ENCODE measurements at regions not wholly inside any gene's neighbourhood (a gene's known extent, or its start where the extent isn't known, plus 50 kb on each side); places are given as distances from the start of the nearest gene placed in this dataset.

DNA sequence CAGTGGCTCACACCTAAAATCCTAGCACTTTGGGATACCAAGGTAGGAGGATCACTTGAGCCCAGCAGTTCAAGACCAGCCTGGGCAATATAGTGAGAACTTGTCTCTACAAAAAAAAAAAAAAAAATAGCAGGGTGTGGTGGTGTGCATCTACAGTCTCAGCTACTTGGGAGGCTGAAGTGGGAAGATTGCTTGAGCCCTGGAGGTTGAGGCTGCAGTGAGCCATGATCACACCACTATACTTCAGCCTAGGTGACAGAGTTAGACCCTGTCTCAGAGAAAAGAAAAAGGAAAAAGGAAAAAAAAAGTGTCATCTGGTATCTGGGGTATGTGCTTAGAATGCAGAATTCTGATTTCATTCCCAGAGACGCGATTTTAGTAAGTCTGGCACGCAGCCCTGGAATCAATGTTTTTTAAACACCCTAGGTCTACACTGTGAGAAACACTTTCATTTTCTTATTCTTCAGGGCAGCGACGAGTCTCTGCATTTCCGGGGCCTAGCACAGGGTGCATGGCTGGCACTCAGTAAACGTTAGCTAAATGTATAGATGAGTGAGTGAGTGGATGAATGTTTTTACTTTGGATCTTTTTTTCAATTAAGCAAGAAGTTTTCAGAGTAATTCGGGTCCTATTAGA, 243.8 kb upstream of the PWP1 start:
- peak; percentile 50 for DNase-seq

- peak; percentile 60 for DNase-seq
Observed at GRCh38 chr12:107442326-107442987, 243.1 kb upstream of the PWP1 start.

- DNase-seq = no peak
Observed at GRCh38 chr12:107443320-107444090, 242.1 kb upstream of the PWP1 start.

DNA sequence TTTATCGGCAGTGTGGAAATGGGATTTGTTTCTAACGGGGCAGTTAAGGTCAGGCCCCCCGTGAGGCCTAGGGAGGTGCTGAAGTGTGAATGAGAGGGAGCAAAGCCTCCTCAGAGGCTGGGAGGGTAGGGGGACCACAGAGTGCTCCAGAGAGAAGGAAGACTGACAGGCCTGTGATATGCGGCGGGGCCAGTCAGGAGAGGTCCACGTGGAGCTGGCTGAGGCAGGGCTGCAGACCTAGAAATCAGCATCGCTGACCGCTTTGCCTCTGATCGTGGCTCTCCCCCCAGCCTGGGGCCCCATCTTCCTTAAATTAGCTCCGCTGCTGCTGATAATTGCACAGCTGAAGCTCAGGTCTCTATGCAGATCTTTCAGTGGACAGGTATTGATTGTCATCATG, 240.8 kb upstream of the PWP1 start:
- DNase-seq = no peak

DNA sequence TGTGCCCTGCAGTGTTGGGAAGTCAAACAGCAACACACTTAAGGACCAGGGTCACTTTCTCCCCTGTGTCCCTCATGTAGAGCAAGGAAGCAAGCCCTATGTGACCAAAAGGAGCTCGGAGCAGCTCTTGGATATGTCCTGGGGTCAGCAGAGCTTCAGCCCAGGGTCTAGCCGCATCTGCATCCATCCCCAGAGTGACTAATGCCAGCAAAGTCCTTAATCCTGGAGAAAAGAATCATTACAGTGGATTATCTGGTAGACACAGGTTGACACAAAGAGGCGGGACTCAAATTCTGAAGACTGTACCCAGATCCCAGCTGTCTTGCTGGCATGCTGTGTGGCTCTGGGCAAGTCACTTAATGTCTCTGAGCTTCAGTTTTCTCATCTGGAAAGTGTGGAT, 239.1 kb upstream of the PWP1 start:
- DNase-seq = no peak

- no peak for DNase-seq
Observed at GRCh38 chr12:107447336-107447735, 238.3 kb upstream of the PWP1 start.

GRCh38 chr12:107448198-107448597, 237.4 kb upstream of the PWP1 start:
- DNase-seq = no peak

DNA sequence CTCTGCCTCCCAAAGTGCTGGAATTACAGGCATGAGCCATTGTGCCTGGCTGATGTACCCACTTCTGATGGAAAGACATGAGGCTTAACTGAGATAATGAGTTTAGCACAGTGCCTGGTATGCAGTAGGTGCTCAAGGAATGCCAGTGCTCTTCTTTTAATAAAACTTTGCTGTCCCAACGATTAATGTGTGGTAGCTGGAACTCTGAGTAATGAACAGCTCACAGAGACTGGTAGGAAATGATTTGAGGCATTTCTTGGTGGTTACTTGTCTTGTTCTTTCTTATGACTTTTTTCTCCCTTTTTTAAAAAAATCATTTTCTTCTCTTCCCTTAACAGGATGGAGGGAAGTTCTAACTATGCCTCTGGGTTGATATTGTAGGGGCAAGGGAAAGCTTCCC, 235.7 kb upstream of the PWP1 start:
- DNase-seq = no peak

DNA sequence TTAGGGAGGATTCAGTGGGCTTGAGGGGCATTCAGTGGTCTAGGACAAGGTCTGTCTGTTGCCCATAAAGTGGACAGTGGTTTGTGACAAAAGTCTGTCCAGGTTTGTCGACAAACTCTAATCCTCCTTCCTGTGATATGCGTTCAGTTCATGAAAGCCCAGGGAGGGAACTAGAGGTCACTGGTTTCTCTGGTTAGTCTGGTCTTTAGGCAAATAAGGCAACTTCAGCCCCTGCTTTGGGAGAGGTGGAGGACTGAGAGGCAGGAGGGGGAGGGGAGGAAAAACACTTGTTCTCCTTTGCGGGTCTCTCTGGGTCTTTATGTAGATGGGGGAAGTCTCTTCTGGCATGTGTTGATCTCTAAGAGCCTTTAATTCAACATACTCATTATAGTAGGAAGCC, 235.1 kb upstream of the PWP1 start:
- no peak for DNase-seq

DNA sequence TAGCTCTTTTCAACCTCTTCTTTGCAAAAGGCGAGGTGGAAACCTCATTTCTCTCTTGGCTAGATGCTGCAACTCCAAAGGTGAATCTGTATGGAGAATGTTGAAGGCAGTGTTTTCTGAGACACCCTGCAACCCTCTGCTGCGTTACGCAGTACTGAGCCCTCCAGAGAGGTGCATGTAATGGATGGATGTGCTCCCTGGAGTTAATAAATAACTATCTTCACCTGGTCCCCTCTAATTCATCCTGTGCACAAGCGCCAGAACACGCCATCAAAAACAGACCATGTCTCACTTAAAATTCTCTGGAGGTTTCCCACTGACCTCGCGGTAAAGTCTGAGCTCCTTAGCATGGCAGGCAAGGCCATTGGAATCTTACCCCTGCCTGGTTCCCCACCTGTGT, 234.4 kb upstream of the PWP1 start:
- no peak for DNase-seq

DNA sequence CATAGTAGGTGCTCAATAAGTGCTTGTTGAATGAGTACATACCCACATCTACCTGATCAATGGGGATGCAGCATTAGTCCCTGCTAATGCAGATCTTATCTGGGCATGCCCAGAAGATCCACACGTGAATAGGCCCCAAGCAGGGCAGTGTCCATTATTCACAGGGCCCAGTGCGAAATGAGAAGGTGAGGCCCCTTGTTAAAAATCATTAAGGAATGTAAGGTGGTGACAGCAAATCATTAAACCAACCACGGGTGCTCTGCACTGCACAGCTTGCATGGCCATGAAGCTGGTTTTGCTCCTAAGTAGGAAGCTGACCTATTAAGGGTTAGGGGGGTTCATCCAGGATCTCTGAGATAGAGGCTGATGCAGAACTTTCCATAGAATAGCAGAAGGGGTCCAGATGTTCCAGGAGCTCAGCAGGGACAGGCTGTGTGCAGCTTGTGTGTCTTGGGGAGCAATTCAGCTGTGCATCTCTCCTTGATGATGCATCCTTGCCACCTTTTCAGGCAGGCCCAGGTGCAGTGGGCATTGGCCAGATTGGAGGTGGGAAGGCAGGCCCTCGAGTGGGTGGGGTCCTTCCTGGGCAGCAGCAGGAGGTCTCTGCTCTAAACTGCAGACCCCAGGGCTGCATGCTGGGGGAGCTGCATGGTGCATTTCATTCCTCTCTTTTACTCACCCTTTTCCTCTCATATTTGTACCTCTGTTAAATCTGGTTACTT, 231.3 kb upstream of the PWP1 start:
- no peak for DNase-seq

DNA sequence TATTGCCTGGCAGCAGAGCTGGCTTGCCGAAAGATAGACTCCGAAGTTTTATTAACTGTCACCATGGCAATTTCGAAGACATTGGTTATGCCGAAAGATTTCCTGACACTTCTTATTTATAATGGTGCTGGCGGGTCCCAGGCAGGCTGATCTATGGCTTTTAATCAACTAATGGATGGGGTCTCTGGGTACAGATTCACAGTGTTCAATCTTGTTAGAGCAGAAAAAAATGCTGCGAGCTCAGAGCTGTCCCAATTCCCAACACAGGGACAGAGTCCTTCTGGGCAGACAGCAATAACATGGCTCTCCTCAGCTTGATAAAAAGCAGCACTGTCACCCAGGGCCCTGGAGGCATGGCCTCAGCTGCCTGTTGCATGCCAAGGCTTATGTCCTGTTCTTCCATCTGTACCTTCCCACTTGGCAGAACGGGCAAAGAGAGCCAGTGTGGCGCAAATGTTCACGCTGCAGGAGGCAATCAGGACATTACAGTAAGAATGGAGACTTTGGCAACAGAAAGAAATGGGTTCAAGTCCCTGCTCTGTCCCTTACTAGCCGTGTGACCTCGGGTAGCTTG, 228.2 kb upstream of the PWP1 start:
- no peak for DNase-seq

DNA sequence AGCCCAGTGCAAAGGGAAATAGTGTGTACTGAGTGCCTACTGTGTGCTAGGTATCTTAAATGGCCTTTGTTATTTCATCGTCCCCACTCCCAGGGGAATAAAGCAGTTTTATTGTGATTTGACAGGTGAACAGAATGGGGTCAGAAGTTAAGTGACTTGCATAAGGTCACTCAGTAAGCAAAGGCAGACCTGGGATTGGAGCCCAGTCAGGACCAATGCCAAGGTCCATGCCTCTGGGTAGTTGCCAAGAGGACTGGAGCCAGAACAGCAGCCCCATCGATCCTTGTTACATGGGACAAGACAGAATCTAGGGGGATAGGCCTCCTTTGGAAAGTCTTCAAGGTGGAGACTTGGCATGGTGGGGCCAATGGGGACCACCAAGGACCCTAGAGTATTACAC, 227.4 kb upstream of the PWP1 start:
- no peak for DNase-seq

GRCh38 chr12:107458990-107459389, 226.6 kb upstream of the PWP1 start:
- no peak for DNase-seq

DNA sequence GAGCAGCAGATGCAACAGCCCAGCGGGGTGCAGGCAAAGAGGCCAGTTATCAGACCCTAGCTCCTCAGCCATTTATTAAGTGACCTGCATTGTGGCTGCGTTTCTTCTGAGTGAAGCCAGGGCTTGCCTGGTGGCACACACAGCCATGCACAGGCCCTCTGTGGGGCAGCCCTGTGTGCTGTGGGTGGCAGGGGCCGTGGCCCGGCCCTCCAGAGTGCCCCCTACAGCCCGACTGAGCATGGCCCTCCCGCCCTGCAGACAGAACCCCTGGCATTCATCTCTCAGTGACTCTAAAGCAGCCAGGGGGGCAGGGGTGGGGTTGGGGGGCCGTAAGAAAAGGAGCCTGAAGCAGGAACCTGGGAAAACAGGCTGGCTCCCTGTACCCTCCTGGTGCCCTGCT, 226.0 kb upstream of the PWP1 start:
- no peak for DNase-seq

- DNase-seq = no peak
Observed at GRCh38 chr12:107461222-107461975, 224.2 kb upstream of the PWP1 start.

GRCh38 chr12:107462428-107463332, 222.9 kb upstream of the PWP1 start:
- no peak for DNase-seq

GRCh38 chr12:107464644-107465043, 221.0 kb upstream of the PWP1 start:
- no peak for DNase-seq

GRCh38 chr12:107465625-107466024, 220.0 kb upstream of the PWP1 start:
- DNase-seq = no peak

DNA sequence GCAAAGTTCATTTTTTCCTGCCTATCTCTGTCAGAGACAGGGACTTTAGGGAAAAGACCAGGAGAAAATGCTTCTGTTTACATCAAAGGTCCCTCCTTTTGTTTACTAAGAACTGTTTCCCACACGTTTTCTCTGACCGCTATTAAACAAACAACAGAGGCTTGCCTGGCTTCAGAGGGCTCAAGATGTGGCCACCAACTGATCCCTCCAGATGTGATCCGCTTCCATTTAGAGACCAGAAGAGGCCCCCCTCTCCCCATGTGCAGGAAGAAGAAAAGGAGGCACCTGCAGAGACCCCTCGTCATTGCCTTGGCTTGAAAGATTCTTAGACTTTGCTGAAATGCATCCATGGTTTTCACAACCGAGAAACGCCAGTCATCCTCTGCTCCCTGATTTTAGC, 217.9 kb upstream of the PWP1 start:
- DNase-seq = no peak
